CD4-positive, alpha-beta T cell treated with Interleukin-17A for 4 hours (primary cell): ENCODE measurements at regions not wholly inside any gene's neighbourhood (a gene's known extent, or its start where the extent isn't known, plus 50 kb on each side); places are given as distances from the start of the nearest gene placed in this dataset.

Experiments used
- DNase-seq: peaks from one replicate; pipeline ENCODE4 v3.0.0-alpha.2; 2020; ENCODE audit warnings: mixed read lengths

- peak; percentile 67 for DNase-seq
These were observed 394.3 kb downstream of the FOXO1 start for GRCh38 chr13:40271931-40272775.

- DNase-seq, result no peak
These were observed 393.7 kb downstream of the FOXO1 start for GRCh38 chr13:40272776-40273139.

- no peak for DNase-seq
These were observed 393.0 kb downstream of the FOXO1 start for GRCh38 chr13:40273253-40274025.

GRCh38 chr13:40274103-40274502 is 392.3 kb downstream of the FOXO1 start:
- DNase-seq, result no peak

GRCh38 chr13:40275155-40275554 is 391.3 kb downstream of the FOXO1 start:
- DNase-seq, result no peak

GRCh38 chr13:40275636-40276035 is 390.8 kb downstream of the FOXO1 start:
- DNase-seq, result no peak

GRCh38 chr13:40283666-40284065 is 382.8 kb downstream of the FOXO1 start:
- no peak for DNase-seq

- DNase-seq, result no peak
These were observed 380.8 kb downstream of the FOXO1 start for GRCh38 chr13:40285634-40286033.

- DNase-seq, result no peak
These were observed 379.0 kb downstream of the FOXO1 start for GRCh38 chr13:40287428-40287827.

- no peak for DNase-seq
These were observed 378.2 kb downstream of the FOXO1 start for GRCh38 chr13:40288259-40288658.

GRCh38 chr13:40290758-40291157 is 375.7 kb downstream of the FOXO1 start:
- no peak for DNase-seq

GRCh38 chr13:40292108-40292507 is 374.3 kb downstream of the FOXO1 start:
- DNase-seq, result no peak

GRCh38 chr13:40292536-40292935 is 373.9 kb downstream of the FOXO1 start:
- DNase-seq, result no peak

GRCh38 chr13:40302351-40302750 is 364.1 kb downstream of the FOXO1 start:
- no peak for DNase-seq

GRCh38 chr13:40304391-40304790 is 362.1 kb downstream of the FOXO1 start:
- DNase-seq, result no peak

GRCh38 chr13:40306817-40307216 is 359.6 kb downstream of the FOXO1 start:
- no peak for DNase-seq

GRCh38 chr13:40309881-40310280 is 356.6 kb downstream of the FOXO1 start:
- no peak for DNase-seq

- no peak for DNase-seq
These were observed 354.9 kb downstream of the FOXO1 start for GRCh38 chr13:40311356-40312101.

- DNase-seq, result no peak
These were observed 352.9 kb downstream of the FOXO1 start for GRCh38 chr13:40313269-40314200.

- peak; percentile 70 for DNase-seq
These were observed 350.9 kb downstream of the FOXO1 start for GRCh38 chr13:40315416-40316064.

GRCh38 chr13:40316301-40316700 is 350.1 kb downstream of the FOXO1 start:
- DNase-seq, result peak; percentile 43

- DNase-seq, result no peak
These were observed 348.5 kb downstream of the FOXO1 start for GRCh38 chr13:40317980-40318327.
